ENCODE measurements at regions not wholly inside any gene's neighbourhood (a gene's known extent, or its start where the extent isn't known, plus 50 kb on each side); places are given as distances from the start of the nearest gene placed in this dataset.
"Not testable (repeated sequence)": the region's sequence is repeated elsewhere in the genome, so short reads cannot be mapped to it uniquely, and the experiment has no call there.

DNA sequence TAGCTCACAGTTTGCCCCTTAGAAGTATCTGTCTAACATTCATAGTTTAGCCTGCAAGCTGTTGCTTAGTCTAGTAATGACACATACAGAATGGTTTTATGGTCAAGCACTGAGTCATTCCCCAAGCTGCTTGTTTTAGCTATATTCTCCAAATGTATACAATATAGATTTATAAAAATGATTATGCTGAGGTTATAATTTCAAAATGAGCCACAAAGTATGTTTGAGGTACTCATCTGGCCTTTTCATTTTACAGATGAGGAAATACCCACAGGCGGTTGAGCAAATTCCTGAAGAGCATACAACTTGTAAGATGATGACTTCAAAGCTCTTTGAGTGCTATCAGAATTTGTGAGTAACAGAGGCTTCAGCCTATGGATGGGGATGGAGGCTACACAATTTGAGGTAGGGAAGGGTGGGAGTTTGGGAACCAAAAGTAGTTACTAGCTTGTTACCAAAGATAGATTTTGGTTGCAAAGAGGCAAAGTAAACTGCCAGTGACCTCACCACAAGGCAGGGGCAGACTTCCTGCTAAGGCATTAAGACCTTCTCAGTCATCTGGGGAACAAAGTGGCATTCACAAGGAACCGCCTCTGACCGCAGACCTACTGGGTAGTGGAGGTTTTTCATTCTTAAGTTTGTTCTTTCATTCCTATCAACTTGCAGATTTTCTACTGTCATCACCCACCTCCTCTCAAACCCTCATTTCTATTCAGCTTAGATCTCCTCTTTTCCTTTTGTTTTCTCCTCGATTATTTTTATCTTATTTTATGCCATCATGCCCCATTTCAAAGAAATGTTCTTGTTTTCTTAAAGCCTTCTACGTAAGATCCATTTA, 257.2 kb upstream of the NECTIN3 start:
- no peak for DNase-seq (ENCODE audit: low spot score)

DNA sequence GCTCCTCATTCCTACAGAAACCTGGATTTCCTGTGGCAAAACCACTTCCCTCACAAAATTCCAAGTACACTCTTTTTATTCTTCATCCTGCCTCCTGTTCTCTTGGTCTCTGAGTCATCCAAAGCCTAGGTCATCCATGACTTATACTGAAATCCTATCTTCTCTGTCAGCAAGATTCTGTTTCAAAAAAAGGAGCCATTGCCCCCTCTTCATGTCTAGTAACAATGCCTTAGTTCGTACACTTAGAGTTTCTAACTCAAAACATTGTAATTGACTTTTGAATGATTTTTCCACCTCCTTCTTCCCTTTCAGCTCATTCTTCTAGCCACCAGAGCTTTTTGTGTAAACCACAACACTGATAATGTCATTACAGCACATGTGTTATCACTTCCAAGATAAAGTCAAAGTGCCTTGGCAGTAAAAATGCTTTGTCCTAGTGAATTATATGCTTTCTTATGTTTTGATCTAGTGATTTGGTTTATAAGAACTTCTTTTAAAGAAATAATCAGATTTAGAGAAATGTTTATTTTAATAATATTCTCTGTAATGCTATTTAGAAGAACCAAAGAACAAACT, 256.5 kb upstream of the NECTIN3 start:
- DNase-seq (ENCODE audit: low spot score): no peak

DNA sequence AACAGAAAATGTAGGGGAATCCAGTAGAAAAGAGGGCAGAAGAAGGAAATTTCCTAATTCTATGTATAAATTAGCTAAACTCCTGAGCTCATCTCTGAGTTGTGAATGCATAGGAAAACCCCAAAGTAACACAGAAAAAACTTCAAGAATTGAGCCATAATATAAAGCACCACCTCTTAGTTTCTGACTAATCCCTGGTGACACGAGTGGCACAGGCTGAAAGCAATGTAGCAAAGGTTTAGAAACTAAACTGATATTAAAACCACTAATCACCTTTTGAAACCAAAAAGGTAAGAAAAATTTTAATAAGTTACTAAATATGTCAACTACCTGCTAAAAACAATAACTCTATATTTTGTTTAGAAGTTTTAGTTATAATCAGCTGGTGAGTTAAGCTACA, 255.6 kb upstream of the NECTIN3 start:
- no peak for DNase-seq (ENCODE audit: low spot score)

DNA sequence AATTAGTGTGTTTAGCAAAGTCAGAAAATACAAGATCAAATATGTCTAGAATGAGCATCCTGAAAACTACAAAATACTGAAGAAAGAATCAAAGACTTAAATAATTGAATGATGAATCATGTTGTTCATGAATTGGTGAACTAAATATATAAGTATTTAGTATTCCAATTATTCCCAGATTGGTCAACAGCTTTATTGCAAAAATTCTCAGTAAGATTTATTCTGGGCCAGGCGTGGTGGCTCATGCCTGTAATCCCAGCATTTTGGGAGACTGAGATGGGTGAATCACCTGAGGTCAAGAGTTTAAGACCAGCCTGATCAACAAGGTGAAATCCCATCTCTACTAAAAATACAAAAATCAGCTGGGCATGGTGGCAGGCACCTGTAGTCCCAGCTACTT, 250.0 kb upstream of the NECTIN3 start:
- DNase-seq (ENCODE audit: low spot score): no peak

- DNase-seq (ENCODE audit: low spot score): no peak
These were observed 248.6 kb upstream of the NECTIN3 start for GRCh38 chr3:110822971-110823370.

GRCh38 chr3:110846971-110847370, 224.6 kb upstream of the NECTIN3 start:
- DNase-seq (ENCODE audit: low spot score): no peak

DNA sequence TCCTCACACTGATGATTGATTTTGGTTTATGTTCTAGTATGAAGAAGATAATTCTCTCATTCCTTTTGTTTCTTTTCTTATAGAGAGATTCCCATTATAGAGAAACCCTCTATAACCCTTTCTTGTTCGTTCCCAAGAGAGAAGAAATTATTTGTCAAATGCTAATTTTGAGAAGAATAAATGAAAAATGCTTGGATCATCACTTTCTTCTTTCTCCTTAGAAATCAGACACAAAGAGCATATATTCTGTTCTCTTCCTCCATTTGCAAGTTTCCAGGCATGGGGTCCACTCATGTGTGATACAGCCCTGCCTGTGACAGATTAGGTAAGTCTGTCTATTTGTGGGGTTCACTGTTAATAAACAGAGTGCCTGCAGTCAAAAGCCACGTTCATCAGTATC, 222.6 kb upstream of the NECTIN3 start:
- no peak for DNase-seq (ENCODE audit: low spot score)

DNA sequence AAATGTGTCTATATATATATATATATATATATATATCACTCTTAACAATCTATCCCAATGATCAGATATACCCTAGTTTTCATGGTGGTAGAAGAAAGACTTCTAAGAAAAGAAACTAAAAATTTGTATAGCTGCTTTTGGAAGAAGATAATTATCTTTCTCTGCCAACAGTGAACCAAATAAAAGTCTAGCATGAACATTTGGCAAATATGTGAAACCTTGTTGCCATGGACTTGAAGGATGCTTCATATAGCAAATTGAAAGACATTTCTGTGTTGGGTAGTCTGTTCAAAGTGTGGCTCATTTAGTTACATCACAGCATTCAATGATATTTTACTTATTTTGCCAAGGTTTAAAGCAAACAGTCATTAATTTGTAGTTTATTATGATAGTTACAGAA, 219.9 kb upstream of the NECTIN3 start:
- no peak for DNase-seq (ENCODE audit: low spot score)

DNA sequence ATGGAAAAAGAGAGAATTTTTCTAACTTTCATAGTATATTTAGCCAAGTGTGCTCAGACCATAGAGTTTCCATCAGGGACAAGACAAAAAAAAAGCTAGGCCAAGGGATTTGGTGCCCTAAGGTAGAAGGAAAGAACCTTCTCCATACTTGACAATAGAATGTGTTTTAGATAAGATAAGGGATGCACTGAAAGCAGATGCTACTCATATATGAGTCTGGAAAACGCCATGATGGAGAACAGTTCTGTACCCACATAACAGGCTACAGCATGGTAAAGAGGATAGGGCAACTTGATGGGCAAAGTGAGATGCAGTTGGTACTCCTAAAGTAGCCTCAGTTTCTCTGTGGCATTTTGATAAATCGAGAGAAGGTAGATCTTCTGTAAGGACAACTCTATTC, 216.4 kb upstream of the NECTIN3 start:
- no peak for DNase-seq (ENCODE audit: low spot score)

GRCh38 chr3:110856916-110857315, 214.7 kb upstream of the NECTIN3 start:
- no peak for DNase-seq (ENCODE audit: low spot score)

- no peak for DNase-seq (ENCODE audit: low spot score)
These were observed 213.1 kb upstream of the NECTIN3 start for GRCh38 chr3:110858549-110858948.

DNA sequence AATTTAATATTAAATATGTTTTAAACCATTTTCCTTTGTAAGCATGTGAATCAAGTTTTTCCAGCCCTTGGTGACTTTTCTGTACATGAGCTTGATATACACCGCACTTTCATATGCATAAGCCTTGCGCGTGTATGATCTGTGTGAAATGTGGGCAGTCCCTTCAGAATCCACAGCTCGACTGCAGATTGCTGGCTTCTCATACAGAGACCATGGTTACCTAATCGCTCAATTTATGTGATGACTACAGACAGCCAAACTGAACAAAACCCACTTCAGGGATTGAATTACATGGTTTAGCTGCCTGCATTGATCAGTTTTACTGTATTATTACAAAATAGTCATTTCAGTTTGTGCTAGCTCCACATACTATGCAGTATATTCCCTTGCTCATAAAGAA, 212.3 kb upstream of the NECTIN3 start:
- DNase-seq (ENCODE audit: low spot score): no peak

- DNase-seq (ENCODE audit: low spot score): no peak
These were observed 211.6 kb upstream of the NECTIN3 start for GRCh38 chr3:110859993-110860392.

- DNase-seq (ENCODE audit: low spot score): no peak
These were observed 205.7 kb upstream of the NECTIN3 start for GRCh38 chr3:110865934-110866333.

GRCh38 chr3:110868106-110868505, 203.5 kb upstream of the NECTIN3 start:
- DNase-seq (ENCODE audit: low spot score): no peak

DNA sequence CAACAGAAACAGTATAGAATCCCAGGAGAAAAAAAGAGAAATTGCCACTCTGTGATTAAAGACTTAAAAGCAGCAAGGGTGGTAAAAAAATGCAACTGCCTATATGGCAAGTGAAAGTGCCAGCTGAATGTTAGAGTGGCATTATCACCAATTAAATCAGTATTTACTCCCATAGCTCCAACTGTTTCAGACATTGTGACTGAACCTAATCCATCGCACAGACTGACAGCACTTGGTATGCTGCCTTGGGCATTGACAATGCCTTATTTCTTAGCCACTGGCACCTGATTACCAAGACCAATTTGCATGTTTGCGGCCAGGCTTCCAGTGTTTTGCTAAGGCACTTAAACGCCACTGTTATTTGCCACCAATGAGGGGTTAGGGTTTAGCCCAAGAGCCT, 201.9 kb upstream of the NECTIN3 start:
- DNase-seq (ENCODE audit: low spot score): no peak

GRCh38 chr3:110871869-110872268, 199.7 kb upstream of the NECTIN3 start:
- no peak for DNase-seq (ENCODE audit: low spot score)

DNA sequence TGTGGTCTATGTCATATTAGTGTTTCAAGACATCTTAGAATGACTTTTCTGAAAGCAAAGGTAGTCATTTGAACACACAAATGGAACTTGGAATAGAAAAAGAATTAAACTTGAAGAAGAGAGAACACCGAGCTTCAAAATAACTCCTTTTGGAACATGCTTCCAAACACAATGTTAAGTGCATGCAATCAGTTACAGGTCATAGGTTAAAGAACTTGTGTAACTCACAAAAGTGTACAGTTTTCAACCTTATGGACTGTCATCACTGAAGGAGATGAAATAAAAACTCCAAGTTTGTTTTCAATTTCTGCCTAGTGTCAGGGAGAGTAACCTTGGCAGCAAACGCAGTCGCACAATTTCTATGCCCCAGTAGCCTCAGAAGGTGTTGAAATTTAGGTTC, 192.9 kb upstream of the NECTIN3 start:
- DNase-seq (ENCODE audit: low spot score): no peak

GRCh38 chr3:110881069-110881468, 190.5 kb upstream of the NECTIN3 start:
- no peak for DNase-seq (ENCODE audit: low spot score)

DNA sequence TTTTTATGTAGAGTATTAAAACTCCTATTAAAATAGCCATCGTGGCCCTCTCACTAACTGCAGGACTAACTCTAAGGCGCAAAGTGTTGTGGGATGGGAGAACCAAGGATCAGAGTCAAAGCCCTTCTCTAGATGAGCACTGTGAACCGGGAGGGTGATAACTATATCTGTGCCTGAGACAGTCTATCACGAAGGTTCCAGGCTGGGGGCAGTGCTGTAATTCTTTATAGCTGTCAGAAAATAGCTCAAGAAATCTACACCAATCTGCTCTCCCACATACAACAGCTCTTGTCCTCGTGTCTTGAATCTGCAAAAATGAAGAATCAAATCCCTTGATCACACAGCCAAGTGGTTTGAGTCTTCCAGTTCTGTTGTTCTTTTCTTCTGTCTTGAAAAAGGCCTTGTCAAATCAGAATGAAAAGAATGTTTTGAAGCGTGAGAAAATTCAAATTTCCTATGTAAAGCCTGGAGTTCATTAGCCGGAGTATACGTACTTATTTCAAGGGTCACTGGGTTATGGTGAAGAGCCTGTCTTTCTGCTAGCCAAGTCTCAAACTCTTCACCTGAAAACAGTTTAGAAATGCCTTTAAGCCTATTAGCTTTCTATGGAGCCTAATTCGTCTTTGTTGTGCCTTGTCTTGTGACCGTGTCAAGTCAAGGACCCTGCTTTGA, 185.3 kb upstream of the NECTIN3 start:
- DNase-seq (ENCODE audit: low spot score): no peak

GRCh38 chr3:110887176-110887575, 184.4 kb upstream of the NECTIN3 start:
- no peak for DNase-seq (ENCODE audit: low spot score)

DNA sequence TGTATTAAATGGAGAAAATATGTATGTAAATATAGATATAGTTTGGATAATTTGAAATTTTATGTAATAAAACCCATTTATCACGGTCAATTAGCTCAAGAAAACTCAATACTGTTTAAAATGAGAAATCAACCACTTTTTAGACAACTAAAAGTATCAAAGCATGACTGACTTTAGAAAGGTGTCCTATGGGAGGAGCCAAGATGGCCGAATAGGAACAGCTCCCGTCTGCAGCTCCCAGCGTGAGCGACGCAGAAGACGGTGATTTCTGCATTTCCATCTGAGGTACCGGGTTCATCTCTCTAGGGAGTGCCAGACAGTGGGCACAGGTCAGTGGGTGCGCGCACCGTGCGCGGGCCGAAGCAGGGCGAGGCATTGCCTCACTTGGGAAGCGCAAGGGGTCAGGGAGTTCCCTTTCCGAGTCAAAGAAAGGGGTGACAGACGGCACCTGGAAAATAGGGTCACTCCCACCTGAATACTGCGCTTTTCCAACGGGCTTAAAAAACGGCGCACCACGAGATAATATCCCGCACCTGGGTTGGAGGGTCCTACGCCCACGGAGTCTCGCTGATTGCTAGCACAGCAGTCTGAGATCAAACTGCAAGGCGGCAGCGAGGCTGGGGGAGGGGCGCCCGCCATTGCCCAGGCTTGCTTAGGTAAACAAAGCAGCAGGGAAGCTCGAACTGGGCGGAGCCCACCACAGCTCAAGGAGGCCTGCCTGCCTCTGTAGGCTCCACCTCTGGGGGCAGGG, 182.8 kb upstream of the NECTIN3 start:
- DNase-seq (ENCODE audit: low spot score): not testable (repeated sequence)

- DNase-seq (ENCODE audit: low spot score): not testable (repeated sequence)
These were observed 182.3 kb upstream of the NECTIN3 start for GRCh38 chr3:110889376-110889699.

Measured in kidney capillary endothelial cell (primary cell).